ENCODE measurements at regions not wholly inside any gene's neighbourhood (a gene's known extent, or its start where the extent isn't known, plus 50 kb on each side); places are given as distances from the start of the nearest gene placed in this dataset.
A peak's percentile ranks its signal among the peaks of the same experiment; 100 is the strongest.

GRCh38 chr4:163582703-163583102, 88.2 kb downstream of the TMA16 start:
- Histone ChIP-seq H3K4me2 (ENCODE audit: low read depth, low read length) (no peak overlapping the region), H3K9ac (ENCODE audit: low read length) (no peak overlapping the region), H3K9me2 (replicated peaks; ENCODE audit: insufficient read depth, low read length) (no peaks in the 10 kb centered on the region), H3K4me3 (ENCODE audit: low read length) (no peak overlapping the region), H2AFZ (ENCODE audit: low read length) (no peak overlapping the region), H4K20me1 (ENCODE audit: insufficient read depth, low read length) (no peaks in the 10 kb centered on the region), H3F3A (ENCODE audit: insufficient read depth, low read length) (no peaks in the 10 kb centered on the region), H3K36me3 (replicated peaks; ENCODE audit: insufficient read depth, low read length) (no peaks in the 10 kb centered on the region), H3K4me1 (ENCODE audit: low read length) (no peaks in the 10 kb centered on the region), H3K9me3 (replicated peaks; ENCODE audit: insufficient read depth, low read length) (no peaks in the 10 kb centered on the region), H3K27ac (ENCODE audit: low read length) (no peak overlapping the region), H3K27me3 (replicated peaks; ENCODE audit: insufficient read depth, low read length) (no peaks in the 10 kb centered on the region), H3K79me2 (ENCODE audit: low read length) (no peaks in the 10 kb centered on the region)
- DNase-seq, result no peak
- no peak for TF ChIP-seq CTCF (IDR thresholded peaks at IDR 0.05; ENCODE audit: low read length)
- no peak for TF ChIP-seq EZH2 (optimal IDR thresholded peaks at IDR 0.05; ENCODE audit: low read depth, low read length)
- no peak for TF ChIP-seq EZH2phosphoT487 (IDR thresholded peaks at IDR 0.05; ENCODE audit: low read length)

GRCh38 chr4:163587867-163588266, 93.4 kb downstream of the TMA16 start:
- Histone ChIP-seq H3K9ac (ENCODE audit: low read length) (no peak overlapping the region), H3K4me2 (ENCODE audit: low read depth, low read length) (no peak overlapping the region), H3K9me2 (replicated peaks; ENCODE audit: insufficient read depth, low read length) (no peaks in the 10 kb centered on the region), H3K79me2 (ENCODE audit: low read length) (no peaks in the 10 kb centered on the region), H3K36me3 (replicated peaks; ENCODE audit: insufficient read depth, low read length) (no peaks in the 10 kb centered on the region), H3K27me3 (replicated peaks; ENCODE audit: insufficient read depth, low read length) (no peaks in the 10 kb centered on the region), H3K9me3 (replicated peaks; ENCODE audit: insufficient read depth, low read length) (no peaks in the 10 kb centered on the region), H3K4me1 (ENCODE audit: low read length) (no peaks in the 10 kb centered on the region), H4K20me1 (ENCODE audit: insufficient read depth, low read length) (no peaks in the 10 kb centered on the region), H2AFZ (ENCODE audit: low read length) (no peak overlapping the region), H3K27ac (ENCODE audit: low read length) (no peak overlapping the region), H3F3A (ENCODE audit: insufficient read depth, low read length) (no peaks in the 10 kb centered on the region), H3K4me3 (ENCODE audit: low read length) (no peak overlapping the region)
- TF ChIP-seq CTCF (IDR thresholded peaks at IDR 0.05; ENCODE audit: low read length) (peak; percentile 38), EZH2 (optimal IDR thresholded peaks at IDR 0.05; ENCODE audit: low read depth, low read length) (no peak)
- peak; percentile 24 for DNase-seq

- H3K27me3 ChIP-seq (replicated peaks; ENCODE audit: insufficient read depth, low read length), result no peaks in the 10 kb centered on the region
- H3K4me2 ChIP-seq (ENCODE audit: low read depth, low read length), result no peak overlapping the region
- H3K79me2 ChIP-seq (ENCODE audit: low read length), result no peaks in the 10 kb centered on the region
- no peak overlapping the region for H3K9ac ChIP-seq (ENCODE audit: low read length)
- no peaks in the 10 kb centered on the region for H3K9me2 ChIP-seq (replicated peaks; ENCODE audit: insufficient read depth, low read length)
- H3K4me3 ChIP-seq (ENCODE audit: low read length), result no peak overlapping the region
- TF ChIP-seq EZH2phosphoT487 (IDR thresholded peaks at IDR 0.05; ENCODE audit: low read length) (no peak), EZH2 (optimal IDR thresholded peaks at IDR 0.05; ENCODE audit: low read depth, low read length) (no peak), CTCF (IDR thresholded peaks at IDR 0.05; ENCODE audit: low read length) (no peak)
- H3F3A ChIP-seq (ENCODE audit: insufficient read depth, low read length), result no peaks in the 10 kb centered on the region
- no peak for DNase-seq
- no peak overlapping the region for H3K27ac ChIP-seq (ENCODE audit: low read length)
- H2AFZ ChIP-seq (ENCODE audit: low read length), result no peak overlapping the region
- no peaks in the 10 kb centered on the region for H3K9me3 ChIP-seq (replicated peaks; ENCODE audit: insufficient read depth, low read length)
- no peaks in the 10 kb centered on the region for H3K4me1 ChIP-seq (ENCODE audit: low read length)
- no peaks in the 10 kb centered on the region for H4K20me1 ChIP-seq (ENCODE audit: insufficient read depth, low read length)
- no peaks in the 10 kb centered on the region for H3K36me3 ChIP-seq (replicated peaks; ENCODE audit: insufficient read depth, low read length)
Measured at GRCh38 chr4:163588532-163588931, 94.0 kb downstream of the TMA16 start.
